Muscle of back (tissue), 3 donors: ENCODE measurements at regions not wholly inside any gene's neighbourhood (a gene's known extent, or its start where the extent isn't known, plus 50 kb on each side); places are given as distances from the start of the nearest gene placed in this dataset.
"Not testable (repeated sequence)": the region's sequence is repeated elsewhere in the genome, so short reads cannot be mapped to it uniquely, and the experiment has no call there.

Experiments
- DNase-seq, 3 donors: peaks; one replicate each; pipeline versions ENCODE4 v3.0.0 to v3.0.0-alpha.2; 2013

DNA sequence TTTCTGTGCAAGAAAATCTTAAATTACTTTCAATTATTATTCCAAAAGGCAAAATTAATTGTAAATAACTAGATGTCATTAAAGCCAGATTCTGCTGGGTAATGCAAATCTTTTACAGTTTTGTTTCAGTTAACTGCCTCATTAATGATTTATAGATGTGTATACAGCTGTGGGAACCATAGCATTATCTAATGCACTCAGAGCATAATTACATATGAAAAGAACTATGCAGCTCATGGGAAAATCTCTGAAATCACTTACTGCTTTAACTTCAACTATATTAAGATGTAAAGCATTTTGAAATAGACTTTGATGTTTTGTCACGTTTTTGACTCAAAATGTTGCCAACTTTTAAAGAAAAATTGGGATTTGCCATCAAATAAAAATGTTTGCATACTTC lies 630.3 kb upstream of the KLHL4 start:
- peak in 1 of 3 donors; percentile 39 for DNase-seq

DNA sequence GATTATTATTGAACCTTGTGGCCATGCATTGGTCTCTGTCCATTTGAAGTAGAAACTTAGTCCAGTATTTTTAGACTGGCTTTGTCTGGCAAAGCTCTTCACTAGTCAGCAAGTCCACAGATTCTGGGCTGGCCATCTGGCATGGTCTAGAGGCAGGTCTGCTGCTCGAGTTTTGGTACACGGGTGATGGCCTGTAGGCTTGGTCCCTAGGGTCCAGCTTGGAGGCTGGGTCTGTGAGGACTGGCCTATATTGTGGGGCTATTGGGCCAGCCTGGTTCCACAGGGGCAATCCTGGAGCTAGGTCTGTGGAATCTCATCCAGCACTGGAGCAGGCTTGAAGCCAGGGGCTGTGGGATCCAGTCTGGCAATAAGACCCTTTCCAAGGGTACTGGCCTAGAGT lies 607.6 kb upstream of the KLHL4 start:
- DNase-seq: no peak

DNA sequence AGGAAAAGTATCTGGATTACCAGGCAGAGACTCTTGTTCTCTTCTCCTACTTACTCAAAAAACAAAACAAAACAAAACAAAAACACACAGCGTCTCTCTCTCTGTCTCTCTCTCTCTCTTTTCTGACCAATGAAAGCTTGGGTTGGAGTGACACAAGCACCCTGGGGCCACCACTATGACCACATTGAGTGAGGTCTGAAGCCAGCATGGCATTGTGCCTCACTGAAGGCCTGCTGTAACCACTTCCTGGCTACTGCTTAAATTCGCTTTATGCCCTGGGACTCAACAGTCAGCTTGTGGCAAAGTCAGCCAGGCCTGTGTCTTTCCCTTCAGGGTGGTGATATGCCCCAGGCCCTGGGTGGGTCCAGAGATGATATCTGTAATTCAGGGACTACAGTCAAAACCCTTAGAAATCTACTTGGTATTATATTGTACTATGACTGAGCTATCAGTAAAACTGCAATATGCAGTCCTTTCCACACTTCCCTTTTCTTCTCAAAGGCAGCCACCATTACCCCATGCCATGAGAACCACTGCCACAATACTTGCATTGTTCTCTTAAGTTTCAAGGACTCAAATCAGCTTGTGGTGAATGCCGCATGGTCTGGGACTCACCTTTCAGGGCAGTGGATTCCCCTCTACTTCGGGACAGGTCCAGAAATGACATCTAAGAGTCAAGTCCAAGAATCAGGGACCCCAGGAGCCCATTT lies 606.8 kb upstream of the KLHL4 start:
- no peak for DNase-seq

DNA sequence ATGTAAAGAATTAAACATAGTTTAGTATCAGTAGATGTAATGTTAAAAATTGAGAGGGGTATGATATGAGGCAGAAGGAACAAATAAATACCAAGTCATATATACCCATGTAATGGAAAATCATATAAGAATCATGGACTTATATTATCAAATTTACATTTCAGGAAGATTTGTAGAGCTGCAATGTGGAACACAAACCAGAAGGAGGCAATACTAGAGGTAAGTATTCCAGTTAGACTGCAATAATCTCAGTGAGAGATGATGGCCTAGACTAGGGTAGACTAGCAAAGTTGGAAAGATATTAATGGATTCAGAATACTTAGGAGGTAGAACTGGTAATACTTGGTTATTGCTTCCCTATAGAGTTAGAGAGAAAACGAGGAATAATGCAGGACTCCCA lies 603.0 kb upstream of the KLHL4 start:
- DNase-seq: no peak

DNA sequence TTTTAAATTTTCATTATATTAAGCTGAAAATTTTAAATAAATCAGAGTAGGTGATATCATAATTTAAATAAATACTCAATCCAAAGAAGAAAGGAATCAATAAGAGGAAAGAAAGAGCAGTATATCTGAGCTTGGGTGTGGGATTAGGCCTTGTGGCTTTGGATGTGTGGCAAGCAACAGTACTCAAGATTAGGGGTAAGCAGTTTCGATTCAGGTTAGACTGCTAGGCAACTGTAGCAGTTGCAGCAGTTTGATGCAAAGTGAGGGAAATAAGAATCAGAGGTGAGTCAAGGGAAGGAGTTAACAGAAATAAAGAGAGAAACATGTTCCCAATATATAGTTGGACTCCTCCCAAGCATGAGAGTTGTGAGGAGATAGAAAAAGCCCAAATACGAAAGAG lies 599.6 kb upstream of the KLHL4 start:
- no peak for DNase-seq

DNA sequence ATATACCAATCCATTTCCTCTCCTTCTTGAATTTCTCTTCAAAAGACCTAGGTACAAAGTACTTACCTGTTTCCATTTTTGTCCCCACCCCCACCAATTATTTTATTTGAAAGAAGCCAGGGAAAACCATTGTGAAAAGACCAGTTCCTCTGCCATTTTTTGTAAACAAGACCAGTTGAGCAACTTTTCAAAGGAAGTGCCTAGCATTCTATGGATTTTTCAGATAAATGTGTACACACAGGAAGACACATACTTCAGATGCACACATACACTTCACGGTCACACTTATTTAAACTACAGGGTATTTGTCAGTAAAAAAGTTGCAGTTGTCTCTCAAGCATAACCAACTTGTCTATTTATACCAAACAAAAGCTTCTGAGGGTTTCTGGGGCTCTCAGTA lies 587.2 kb upstream of the KLHL4 start:
- DNase-seq: no peak

DNA sequence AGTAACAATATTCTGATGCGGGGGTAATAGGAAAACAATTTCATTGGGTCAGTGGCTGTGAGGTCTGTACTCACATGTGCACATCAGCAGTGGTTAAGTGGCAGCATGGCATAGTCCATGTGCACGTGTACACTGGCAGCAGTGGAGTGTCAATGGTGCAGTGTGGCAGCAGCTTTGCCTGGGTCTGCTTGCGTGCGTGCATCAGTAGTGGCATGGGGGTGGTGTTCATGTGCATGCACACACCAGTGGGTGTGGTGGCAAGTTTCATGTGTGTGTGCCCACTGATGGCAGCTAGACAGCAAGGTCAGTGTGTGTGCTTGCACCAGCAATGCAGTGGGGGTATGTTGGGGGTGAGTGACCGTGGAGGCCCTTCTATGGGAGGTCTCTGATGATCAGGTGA lies 581.6 kb upstream of the KLHL4 start:
- no peak for DNase-seq

DNA sequence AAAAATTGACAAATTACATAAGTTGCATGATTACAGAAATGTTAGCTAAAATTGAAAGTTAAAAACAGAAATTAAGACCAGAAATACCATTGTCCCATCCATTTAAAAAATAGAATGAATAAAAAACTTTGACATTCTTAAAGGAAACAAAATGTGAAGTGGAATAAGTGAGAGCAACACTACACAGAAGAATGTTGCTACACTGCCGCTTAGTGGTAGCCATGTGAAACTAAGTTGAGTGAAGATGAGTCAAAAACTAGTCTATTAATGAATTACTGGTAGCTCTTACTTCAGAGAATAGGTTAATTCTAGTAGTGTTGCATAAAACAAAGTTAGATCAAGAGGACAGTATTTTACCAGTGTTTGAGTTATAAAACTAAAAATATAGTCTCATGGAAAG lies 571.0 kb upstream of the KLHL4 start:
- peak; percentile 2 to 49 (median 24) for DNase-seq

DNA sequence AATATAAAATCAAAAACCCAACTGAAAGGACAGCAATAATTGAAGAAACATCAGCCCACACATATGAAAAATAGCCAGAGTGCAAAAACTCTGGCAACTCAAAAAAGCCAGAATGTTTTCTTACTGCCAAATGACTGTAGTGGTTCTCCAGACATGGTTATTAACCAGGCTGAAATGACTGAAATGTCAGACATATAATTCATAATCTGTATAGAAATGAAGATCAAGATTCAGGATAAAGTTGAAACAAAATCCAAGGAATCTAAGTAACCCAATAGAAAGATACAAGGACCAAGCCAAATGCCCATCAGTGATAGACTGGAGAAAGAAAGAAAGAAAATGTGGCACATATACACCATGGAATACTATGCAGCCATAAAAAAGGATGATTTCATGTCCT lies 553.3 kb upstream of the KLHL4 start:
- no peak for DNase-seq

DNA sequence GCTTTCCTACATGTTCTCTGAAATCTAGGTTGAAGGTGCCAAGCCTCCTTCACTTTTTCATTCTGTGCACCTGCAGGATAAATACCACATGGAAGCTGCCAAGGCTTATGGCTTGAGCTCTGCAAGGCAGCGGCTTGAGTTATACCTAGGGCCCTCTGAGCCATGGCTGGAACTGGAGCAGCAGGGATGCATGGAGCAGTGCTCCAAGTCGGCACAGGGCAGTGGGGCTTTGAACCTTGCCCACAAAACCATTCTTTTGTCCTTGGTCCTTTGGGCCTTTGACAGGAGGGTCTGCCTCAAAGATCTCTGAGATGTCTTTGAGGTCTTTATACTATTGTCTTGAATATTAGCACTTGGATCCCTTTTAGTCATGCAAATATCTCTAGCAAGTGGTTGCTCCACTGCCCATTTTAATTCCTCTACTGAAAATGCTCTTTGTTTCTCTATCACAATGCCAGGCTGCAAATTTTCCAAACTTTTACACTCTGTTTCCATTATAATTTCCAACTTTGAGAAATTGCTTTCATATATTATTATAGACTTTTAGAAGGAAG lies 536.2 kb upstream of the KLHL4 start:
- DNase-seq: no peak

DNA sequence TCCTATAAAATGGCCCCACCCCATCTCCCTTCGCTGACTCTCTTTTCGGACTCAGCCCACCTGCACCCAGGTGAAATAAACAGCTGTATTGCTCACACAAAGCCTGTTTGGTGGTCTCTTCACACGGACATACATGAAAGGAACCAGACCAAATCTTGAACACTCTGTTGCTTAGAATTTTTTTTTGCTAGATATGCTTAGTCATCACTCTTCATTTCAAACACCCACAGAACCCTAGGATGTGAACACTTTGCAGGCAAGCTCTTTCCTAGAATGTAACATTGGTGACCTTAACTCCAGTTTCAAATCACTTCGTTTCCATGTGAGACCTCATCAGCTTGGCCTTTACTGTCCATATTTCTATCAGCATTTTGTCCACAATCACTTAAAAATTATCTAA lies 530.3 kb upstream of the KLHL4 start:
- DNase-seq: not testable (repeated sequence)

DNA sequence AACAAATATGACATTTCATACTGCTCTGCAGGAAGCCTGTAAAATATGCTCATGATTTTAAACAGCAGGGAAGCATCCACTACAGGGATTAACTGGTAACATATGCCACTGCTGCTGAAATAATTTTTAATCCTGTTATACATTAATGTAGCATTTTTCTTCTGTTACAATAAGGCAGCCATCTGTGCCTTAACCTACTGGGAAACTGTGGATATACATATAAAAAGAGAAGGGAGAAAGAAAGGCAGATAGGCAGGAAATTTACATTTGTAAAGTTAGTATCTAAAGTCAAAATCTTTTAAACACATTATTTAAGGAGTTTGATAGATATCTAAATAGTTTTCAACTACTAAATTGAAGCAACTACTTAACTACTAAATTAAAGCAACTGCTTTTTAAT lies 514.6 kb upstream of the KLHL4 start:
- DNase-seq: peak in 1 of 3 donors; percentile 6

DNA sequence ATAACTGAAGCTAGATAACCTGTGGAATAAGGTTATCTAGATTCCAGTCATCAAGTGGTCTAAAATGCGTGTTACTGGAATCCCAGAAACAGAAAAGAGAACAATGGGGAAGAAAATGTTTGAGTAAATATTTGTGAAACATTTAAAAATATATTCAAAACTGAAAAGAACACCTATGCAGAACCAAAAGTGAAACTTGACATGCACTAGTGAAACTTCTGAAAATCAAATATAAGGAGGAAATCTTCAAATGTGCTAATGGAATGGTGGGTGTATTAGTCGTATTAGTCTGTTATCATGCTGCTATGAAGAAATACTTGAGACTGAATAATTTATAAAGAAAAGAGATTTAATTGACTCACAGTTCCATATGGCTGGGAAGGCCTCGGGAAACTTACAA lies 512.4 kb upstream of the KLHL4 start:
- no peak for DNase-seq

DNA sequence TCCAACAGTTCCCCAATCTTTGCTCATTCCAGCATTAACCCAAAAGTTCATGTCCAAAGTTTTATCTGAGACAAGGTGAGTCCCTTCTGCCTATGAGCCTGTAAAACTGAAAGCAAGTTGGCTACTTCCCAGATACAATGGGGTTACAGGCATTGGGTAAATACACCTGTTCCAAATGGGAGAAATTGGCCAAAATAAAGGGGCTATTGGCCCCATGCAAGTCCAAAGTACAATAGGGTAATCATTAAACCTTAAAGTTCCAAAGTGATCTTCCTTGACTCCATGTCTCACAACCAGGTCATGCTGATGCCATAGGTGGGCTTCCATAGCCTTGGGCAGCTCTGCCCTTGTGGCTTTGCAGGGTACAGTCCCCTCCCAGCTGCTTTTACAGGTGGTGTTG lies 511.7 kb upstream of the KLHL4 start:
- DNase-seq: no peak

DNA sequence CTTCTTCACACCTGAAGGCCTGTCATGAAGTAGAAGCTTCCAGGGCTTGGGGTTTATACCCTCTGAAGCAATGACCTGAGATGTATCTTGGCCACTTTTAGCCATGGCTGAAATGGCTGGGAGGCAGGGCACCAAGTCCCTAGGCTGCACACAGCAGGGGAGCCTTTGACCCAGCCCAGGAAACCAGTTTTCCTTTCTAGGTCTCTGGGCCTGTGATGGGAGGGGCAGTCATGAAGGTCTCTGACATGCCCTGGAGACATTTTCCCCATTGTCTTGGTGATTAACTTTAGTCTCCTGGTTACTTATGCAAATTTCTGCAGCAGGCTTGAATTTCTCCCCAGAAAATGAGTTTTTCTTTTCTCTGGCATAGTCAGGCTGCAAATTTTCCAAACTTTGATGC lies 511.0 kb upstream of the KLHL4 start:
- DNase-seq: no peak

DNA sequence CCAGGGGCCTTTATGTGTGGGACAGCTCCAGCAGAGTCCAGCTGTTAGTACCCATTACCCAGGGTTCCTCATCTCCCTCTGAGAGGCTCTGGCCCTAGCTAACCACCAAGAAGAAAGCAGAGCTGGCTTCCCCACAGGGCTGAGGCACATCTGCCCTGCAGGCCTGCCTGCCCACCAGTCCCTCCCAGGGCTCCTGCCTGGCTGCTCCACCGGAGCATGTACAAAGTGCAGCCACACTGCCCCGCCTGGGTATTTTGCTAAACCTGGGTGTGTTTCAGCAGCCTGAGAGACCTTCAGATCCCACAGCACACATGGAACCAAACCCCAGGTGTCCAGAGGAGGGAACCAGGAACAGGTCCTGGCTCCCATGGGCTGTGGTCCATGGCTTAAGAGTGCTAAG lies 500.4 kb upstream of the KLHL4 start:
- DNase-seq: no peak

DNA sequence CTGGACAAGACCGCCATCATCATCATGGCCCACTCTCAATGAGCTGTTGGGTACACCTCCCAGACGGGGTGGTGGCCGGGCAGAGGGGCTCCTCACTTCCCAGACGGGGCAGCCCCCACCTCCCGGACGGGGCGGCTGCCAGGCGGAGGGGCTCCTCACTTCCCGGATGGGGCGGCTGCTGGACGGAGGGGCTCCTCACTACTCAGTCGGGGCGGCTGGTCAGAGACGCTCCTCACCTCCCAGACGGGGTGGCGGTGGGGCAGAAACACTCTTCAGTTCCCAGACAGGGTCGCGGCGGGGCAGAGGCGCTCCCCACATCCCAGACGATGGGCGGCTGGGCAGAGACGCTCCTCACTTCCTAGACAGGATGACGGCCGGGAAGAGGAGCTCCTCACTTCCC lies 484.5 kb upstream of the KLHL4 start:
- not testable (repeated sequence) for DNase-seq

DNA sequence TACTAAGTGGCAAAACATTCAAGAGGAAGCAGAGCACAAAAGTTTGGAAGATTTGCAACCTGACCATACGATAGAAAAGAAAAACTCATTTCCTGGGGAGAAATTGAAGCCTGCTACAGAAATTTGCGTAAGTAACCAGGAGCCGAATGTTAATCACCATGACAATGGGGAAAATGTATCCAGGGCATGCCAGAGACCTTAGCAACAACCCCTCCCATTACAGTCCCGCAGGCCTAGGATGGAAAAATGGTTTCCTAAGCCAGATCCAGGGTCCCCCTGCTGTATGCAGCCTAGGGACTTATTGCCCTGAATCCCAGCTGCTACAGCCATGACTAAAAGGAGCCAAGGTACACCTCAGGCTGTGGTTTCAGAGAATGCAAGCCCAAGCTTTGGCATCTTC lies 472.2 kb upstream of the KLHL4 start:
- DNase-seq: no peak

DNA sequence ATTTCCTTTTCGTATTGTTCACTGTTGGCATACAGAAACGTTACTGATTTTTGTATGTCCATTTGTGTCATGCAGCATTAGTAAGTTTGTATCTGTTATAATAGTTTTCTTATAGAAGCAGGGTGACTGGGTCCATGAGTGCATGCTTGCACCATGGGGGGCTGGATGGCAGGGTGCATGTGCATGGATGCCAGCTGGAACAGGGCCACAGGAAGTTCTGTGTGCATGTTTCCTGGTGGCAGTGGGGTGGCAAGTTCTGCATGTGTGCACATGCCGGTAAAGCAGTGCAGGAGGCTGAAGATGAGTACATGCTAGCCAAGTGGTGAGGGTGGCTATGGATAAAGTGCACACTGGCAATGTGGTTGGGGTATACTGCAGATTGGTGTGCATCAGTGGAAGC lies 468.0 kb upstream of the KLHL4 start:
- no peak for DNase-seq

DNA sequence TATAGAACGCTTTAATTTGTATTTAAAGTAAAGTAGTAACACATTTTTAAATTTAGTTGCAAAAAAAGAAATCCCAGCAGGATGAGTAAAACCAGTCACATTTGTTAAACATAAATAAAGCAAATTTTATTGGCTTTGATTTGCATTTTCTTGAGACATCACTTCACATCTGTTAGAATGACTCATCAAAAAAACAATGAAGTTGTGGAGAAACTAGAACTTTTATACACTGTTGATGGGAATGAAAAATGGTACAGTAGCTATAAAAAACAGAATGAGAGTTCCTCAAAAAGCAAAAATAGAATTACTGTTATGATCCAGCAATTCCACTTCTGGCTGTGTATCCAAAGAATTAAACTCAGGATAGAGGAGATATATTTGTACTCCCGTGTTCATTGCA lies 454.0 kb upstream of the KLHL4 start:
- peak in 1 of 3 donors; percentile 45 for DNase-seq

DNA sequence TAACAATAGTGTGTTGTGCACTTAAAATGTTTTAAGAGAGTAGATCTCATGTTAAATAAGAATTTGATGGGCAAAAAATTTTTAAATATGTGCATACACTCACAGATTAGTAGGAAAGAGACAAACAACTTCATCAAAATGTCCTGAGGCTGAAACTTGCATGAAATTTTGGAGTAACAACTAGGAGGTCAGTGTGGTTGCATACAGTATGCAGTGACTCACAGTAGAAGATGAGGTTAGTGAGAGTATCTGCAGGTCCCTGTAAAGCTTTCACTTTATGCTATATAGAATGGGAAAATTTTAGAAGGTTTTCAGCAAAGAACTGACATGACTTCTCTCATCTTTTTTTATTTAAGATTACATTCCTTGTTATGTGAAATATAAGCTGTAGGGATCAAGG lies 453.1 kb upstream of the KLHL4 start:
- no peak for DNase-seq

DNA sequence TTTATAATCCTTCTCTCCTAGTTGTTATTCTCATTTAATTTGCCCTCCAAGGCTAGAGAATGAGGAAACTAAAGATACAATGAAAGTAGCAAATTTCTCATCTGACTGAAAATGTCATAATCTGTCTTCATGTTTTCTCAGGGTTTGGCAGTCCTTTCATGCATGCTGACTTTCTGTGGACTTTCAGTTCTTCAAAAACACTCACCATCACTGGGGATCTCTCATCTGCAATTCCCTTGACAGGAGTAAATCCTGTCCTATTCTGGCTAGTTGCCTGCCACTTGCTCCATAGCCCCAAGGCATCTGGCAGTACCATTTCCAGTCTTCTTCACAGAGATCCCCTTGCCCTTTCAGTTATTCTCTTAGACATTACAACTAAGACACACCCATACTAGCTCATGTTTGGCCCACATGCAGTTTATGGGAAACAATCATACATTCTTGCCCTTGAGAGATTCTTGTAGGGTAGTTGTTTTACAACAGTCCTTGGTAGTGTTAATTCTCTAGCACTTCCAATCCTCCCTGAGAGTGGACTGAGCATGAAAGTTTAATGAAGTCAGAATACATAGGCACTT lies 449.7 kb upstream of the KLHL4 start:
- DNase-seq: peak in 1 of 3 donors; percentile 7

DNA sequence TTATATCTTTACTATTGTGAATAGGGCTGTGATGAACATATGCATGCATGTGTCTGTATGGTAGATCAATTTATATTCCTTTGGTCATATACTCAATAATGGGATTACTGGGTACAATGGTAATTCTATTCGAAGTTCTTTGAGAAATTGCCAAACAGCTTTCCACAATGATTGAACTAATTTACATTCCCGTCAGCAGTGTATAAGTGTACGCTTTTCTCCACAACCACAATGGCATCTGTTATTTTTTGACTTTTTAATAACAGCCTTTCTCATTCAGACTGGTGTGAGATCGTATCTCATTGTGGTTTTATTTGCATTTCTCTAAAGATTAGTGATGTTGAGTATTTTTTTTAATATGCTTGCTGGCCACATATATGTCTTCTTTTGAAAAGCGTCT lies 439.4 kb upstream of the KLHL4 start:
- no peak for DNase-seq

DNA sequence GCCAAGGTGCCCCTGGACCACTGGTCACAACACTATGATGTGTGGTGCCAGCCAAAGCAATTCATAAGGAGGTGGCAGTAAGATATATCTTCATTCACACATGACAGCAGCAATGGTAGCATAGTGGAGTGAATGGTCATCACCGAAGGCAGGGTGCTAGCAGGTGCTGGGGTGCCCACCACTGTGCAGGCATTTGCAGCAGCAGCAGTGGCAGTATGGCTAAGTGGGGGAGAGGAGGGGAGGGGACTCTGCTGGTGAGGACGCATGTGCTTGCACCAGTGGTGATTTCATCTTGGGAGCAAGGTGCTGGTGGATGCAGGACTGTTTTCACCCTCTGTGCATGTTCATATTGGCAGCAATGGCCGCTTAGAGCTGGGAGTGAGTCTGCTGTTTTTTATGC lies 419.1 kb upstream of the KLHL4 start:
- no peak for DNase-seq
